ENCODE measurements at regions not wholly inside any gene's neighbourhood (a gene's known extent, or its start where the extent isn't known, plus 50 kb on each side); places are given as distances from the start of the nearest gene placed in this dataset.
"Not testable (repeated sequence)": the region's sequence is repeated elsewhere in the genome, so short reads cannot be mapped to it uniquely, and the experiment has no call there.

DNA sequence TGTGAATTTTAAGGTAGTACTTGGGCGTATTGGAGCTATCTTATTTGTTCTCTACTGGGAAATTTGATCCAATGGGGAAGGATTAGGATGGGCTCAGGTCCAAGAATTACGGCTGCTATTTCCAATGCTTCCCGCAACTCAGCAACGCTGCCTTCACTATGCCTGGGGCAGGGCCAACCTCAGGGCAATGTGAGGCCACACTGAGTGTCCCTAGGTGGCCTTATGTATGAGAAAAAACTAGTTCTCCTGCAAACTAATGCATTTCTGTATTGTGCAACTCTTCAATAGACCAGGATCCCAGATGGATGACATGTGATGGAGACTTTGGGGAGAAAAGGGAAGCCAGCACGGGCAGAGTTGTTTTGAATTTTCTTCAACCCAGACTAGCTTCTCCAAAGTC lies 168.1 kb downstream of the DUSP10 start:
- no peak overlapping the region for H3K27ac ChIP-seq
- TF ChIP-seq, protein P1, sequence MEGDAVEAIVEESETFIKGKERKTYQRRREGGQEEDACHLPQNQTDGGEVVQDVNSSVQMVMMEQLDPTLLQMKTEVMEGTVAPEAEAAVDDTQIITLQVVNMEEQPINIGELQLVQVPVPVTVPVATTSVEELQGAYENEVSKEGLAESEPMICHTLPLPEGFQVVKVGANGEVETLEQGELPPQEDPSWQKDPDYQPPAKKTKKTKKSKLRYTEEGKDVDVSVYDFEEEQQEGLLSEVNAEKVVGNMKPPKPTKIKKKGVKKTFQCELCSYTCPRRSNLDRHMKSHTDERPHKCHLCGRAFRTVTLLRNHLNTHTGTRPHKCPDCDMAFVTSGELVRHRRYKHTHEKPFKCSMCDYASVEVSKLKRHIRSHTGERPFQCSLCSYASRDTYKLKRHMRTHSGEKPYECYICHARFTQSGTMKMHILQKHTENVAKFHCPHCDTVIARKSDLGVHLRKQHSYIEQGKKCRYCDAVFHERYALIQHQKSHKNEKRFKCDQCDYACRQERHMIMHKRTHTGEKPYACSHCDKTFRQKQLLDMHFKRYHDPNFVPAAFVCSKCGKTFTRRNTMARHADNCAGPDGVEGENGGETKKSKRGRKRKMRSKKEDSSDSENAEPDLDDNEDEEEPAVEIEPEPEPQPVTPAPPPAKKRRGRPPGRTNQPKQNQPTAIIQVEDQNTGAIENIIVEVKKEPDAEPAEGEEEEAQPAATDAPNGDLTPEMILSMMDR (conservative IDR thresholded peaks at IDR 0.05): no peak
- TF ChIP-seq ZFX (IDR thresholded peaks at IDR 0.05): no peak

DNA sequence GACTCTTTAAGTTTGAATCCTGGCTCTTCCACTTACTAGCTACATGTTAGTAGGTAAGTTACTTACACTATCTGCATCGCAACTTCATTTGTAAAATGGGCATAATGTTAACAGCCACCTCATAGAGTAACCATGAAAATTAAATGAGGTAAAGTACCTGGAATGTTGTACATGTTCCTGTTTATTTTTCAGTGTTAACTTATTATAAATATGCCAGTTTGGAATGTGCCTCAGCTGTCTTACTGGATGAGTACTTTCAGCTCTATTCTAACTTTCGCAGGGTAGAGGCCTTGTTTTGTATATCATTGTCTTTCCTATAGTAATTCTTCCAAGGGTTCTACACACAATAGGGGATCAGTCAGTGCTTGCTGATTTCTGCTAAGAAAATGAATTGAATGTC lies 167.4 kb downstream of the DUSP10 start:
- H3K27ac ChIP-seq: no peak overlapping the region
- TF ChIP-seq ZFX (IDR thresholded peaks at IDR 0.05): no peak
- TF ChIP-seq, protein P1 (conservative IDR thresholded peaks at IDR 0.05): no peak

DNA sequence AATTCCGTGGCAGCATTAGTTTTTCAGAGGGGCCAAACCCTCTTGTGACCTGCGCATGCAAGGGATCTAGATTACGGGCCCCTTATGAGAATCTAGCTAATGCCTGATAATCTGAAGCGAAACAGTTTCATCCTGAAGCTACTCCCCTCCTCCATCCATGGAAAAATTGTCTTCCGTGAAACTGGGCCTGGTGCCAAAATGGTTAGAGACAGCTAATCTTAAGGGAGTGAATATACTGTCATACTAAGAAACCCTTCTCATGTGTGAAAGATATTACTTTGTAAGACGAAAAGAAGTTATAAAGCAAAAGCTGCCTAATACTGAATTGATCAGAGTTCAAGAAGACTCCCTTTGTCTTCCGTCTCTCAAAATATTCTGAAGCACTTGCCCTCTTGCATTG lies 166.3 kb downstream of the DUSP10 start:
- H3K27ac ChIP-seq: no peak overlapping the region
- TF ChIP-seq ZFX (IDR thresholded peaks at IDR 0.05): no peak
- TF ChIP-seq, protein P1 (conservative IDR thresholded peaks at IDR 0.05): no peak

DNA sequence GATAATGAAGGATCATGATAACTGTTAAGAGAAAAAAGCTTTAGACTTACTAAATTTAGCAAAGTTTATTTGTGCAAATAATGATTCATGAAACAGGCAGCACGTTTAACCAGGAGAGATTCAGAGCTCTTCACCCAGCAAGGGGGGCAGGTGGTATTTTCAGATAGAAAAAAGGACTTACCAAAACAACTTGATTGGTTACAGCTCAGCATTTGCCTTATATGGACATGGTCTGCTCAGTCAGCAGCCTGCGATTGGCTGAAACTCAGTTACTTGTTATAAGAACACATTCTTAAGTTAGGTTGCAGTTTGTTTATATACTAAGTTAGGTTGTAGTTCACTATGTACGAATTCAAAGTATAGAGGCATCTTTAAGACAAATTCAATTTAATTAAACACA lies 165.6 kb downstream of the DUSP10 start:
- H3K27ac ChIP-seq: no peak overlapping the region
- TF ChIP-seq ZFX (IDR thresholded peaks at IDR 0.05): no peak
- TF ChIP-seq, protein P1 (conservative IDR thresholded peaks at IDR 0.05): no peak

DNA sequence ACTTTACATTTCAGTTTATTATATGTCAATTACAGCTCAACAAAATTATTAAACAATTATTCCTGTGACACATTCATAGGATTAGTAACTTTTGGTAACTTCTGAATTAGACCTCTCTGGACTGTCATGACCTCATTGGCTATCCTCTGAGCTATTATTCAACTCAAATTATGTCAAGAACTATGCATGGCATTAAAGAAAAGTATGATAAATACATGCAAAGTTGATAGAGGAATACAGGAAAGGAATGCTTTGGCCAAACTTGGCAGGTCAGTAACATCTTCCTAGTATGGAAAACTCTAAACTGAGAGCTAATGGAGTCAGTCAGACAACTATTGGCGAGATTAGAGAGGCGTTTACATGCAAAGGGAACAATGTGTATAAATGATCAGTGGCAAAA lies 158.4 kb downstream of the DUSP10 start:
- H3K27ac ChIP-seq: no peak overlapping the region
- no peak for TF ChIP-seq ZFX (IDR thresholded peaks at IDR 0.05)
- TF ChIP-seq, protein P1 (conservative IDR thresholded peaks at IDR 0.05): no peak

DNA sequence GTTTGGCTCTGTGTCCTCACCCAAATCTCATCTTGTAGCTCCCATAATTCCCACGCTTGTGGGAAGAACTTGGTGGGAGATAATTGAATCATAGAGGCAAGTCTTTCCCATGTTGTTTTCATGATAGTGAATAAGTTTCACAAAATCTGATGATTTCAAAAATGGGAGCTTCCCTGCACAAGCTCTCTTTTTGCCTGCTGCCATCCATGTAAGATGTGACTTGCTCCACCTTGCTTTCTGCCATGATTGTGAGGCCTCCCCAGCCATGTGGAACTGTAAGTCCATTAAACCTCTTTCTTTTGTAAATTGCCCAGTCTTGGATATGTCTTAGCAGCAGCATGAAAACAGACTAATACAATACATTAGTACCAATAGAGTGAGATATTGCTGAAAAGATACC lies 154.9 kb downstream of the DUSP10 start:
- not testable (repeated sequence) for H3K27ac ChIP-seq

DNA sequence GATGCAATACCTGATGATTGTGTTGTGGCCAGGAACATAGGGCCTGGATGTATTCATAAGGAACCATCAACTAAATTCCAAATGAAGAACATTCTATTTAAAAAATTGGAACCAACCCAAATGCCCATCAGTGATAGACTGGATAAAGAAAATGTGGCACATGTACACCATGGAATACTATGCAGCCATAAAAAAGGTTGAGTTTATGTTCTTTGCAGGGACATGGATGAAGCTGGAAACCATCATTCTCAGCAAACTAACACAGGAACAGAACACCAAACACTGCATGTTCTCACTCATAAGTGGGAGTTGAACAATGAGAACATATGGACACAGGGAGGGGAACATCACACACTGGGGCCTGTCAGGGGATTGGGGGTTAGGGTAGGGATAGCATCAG lies 150.6 kb downstream of the DUSP10 start:
- not testable (repeated sequence) for H3K27ac ChIP-seq

DNA sequence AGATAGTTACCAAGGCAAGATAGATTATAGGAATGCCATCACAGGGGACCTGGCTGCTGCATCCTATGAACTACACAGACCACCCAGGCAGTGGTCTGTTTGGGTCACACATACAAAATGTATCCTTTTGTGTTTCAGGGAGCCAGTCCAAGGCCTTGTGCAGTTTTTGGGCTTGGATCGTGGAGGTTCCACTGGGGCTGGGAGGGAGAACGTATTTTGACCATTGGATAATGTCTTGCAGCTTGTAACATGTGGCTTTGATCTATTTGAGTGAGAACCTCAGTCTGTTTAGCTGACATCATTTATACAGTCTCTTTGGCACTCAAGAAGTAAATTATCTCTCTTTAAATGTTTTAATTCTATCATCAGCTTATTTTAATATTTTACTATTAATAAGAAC lies 147.3 kb downstream of the DUSP10 start:
- TF ChIP-seq, protein P1 (conservative IDR thresholded peaks at IDR 0.05): no peak
- no peak for TF ChIP-seq ZFX (IDR thresholded peaks at IDR 0.05)
- no peak overlapping the region; the same call in 1 of the 2 replicates for H3K27ac ChIP-seq

DNA sequence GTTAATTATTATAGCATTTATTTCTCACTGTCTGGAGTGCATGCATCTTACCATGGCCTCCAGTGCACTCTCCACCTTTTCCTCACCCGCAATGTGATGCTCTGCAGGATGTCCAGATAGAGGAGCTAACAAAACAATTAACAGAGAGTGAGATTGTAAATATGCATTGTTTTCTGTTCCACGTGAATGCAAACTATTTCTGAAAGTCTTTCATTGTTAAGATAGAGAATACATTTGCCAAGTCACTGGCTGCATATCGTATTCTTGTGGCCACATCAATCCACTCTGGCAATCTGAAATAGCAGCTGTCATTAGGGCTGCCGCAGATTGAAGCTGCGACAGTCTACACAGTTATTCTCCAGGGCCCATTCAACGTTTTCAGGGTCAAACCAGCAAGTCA lies 143.8 kb downstream of the DUSP10 start:
- no peak overlapping the region for H3K27ac ChIP-seq
- no peak for TF ChIP-seq ZFX (IDR thresholded peaks at IDR 0.05)
